ENCODE measurements at regions not wholly inside any gene's neighbourhood (a gene's known extent, or its start where the extent isn't known, plus 50 kb on each side); places are given as distances from the start of the nearest gene placed in this dataset.
A peak's percentile ranks its signal among the peaks of the same experiment; 100 is the strongest.
"Not testable (repeated sequence)": the region's sequence is repeated elsewhere in the genome, so short reads cannot be mapped to it uniquely, and the experiment has no call there.

GRCh38 chr2:150063432-150063889, 424.0 kb downstream of the RND3 start:
- CTCF ChIA-PET, result no interaction called here
- TF ChIP-seq CTCF (conservative IDR thresholded peaks at IDR 0.05; ENCODE audit: low read depth), result no peak
- no peak overlapping the region for H3K27ac ChIP-seq
- DNase-seq (ENCODE audit: low spot score), result peak; percentile 8
- POLR2A ChIA-PET (ENCODE audit: low non-redundant PET), result no interaction called here

DNA sequence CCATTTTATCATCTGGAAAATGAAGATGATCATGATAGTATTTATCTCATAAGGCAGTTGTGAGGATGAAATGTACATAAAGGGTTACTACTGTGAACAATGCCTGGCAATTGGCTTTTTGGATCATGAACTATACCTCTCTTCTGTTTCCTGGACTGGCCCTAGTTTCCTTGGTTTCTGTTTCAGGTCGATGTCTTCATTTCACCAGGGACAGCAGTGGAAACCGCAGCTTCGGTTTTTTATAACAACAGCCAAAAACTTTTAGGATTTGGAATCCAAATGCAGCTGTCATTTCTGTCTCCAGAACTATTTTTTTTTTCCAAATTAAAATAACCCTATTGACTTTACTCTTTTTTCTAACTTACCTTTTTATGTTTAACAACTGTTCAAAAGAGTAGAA, 425.1 kb downstream of the RND3 start:
- ChIA-PET CTCF (no interaction called here), POLR2A (ENCODE audit: low non-redundant PET) (no interaction called here)
- TF ChIP-seq CTCF (conservative IDR thresholded peaks at IDR 0.05; ENCODE audit: low read depth), result no peak
- DNase-seq (ENCODE audit: low spot score), result no peak
- no peak overlapping the region for H3K27ac ChIP-seq

DNA sequence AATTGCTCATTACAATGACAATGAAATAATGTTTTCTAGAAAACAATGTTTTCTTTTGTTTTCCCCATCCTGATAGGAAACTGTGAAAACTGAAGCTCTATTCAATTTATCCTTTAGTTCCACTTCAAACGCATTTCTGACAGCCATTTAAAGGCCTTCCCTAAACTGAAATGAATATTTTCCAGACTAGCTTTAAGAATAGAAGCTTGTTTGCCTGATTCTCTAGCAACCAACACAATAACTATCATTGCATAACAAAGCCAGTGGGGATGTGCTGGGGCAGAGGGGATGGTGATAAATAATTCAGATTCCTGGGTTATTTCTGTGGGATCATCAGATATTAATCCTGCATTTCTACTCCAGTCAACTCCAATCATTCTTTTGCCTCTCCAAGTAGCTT, 427.1 kb downstream of the RND3 start:
- no peak for TF ChIP-seq CTCF (conservative IDR thresholded peaks at IDR 0.05; ENCODE audit: low read depth)
- DNase-seq (ENCODE audit: low spot score), result no peak
- ChIA-PET POLR2A (ENCODE audit: low non-redundant PET) (no interaction called here), CTCF (interaction anchor here (0.7 to 1.2 kb wide), 4 partner anchors 26 to 462 kb away, joined by 3 to 5 read pairs (median 4); no protein-coding TSS in a partner anchor)
- H3K27ac ChIP-seq, result no peak overlapping the region

GRCh38 chr2:150059676-150060075, 427.8 kb downstream of the RND3 start:
- H3K27ac ChIP-seq; POLR2A ChIA-PET (ENCODE audit: low non-redundant PET); DNase-seq (ENCODE audit: low spot score): not testable (repeated sequence)
- CTCF ChIA-PET, result interaction anchor here (0.7 to 1.2 kb wide), 3 partner anchors 93 to 462 kb away, joined by 3 to 5 read pairs (median 3); no protein-coding TSS in a partner anchor

DNA sequence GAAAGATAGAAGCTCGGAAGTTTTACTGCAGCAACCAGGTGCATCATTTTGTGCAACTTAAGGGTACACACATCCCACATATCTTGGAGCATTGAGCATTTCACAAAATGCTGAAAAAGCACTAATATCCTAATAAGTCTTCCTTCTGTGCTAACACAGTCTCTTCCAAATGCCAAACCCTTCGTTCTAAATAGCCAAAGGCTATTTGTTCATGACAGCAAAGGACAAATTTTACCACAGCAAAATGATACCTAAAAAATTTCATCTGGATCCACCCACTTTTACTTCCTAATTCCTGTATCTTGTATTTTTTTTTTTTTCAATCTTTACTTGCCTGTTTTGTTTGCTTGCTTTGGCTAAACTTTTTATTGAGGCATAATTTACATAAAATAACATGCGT, 435.0 kb downstream of the RND3 start:
- ChIA-PET POLR2A (ENCODE audit: low non-redundant PET) (no interaction called here), CTCF (no interaction called here)
- DNase-seq (ENCODE audit: low spot score), result no peak
- TF ChIP-seq CTCF (conservative IDR thresholded peaks at IDR 0.05; ENCODE audit: low read depth), result no peak
- H3K27ac ChIP-seq, result no peak overlapping the region

DNA sequence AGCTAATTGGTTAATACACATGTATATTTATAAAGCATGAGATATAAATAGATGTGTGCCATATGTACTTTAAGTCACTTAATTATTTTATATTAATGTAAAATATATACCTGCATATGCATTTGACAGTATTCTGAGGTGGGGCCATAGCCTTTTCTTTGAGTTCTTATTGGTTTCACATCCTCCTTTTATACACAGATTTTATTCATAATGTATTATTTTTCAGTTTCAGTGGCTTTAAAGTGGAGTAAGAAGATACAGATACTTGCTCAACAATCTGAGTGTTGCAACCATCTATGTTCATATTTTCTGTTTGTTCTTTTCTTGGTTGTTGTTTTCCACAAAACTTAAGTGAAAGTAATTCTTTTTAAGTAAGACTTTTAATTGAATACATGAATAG, 436.5 kb downstream of the RND3 start:
- no peak for TF ChIP-seq CTCF (conservative IDR thresholded peaks at IDR 0.05; ENCODE audit: low read depth)
- ChIA-PET POLR2A (ENCODE audit: low non-redundant PET) (no interaction called here), CTCF (no interaction called here)
- no peak overlapping the region for H3K27ac ChIP-seq
- no peak for DNase-seq (ENCODE audit: low spot score)

GRCh38 chr2:150050036-150050435, 437.4 kb downstream of the RND3 start:
- DNase-seq (ENCODE audit: low spot score), result no peak
- CTCF ChIA-PET, result interaction anchor here (0.6 kb wide), 1 partner anchor 146 kb away, joined by 5 read pairs; no protein-coding TSS in a partner anchor
- POLR2A ChIA-PET (ENCODE audit: low non-redundant PET), result no interaction called here
- H3K27ac ChIP-seq, result no peak overlapping the region
- TF ChIP-seq CTCF (conservative IDR thresholded peaks at IDR 0.05; ENCODE audit: low read depth), result no peak

All from RWPE1 (cell line).